ENCODE measurements at regions not wholly inside any gene's neighbourhood (a gene's known extent, or its start where the extent isn't known, plus 50 kb on each side); places are given as distances from the start of the nearest gene placed in this dataset.

DNA sequence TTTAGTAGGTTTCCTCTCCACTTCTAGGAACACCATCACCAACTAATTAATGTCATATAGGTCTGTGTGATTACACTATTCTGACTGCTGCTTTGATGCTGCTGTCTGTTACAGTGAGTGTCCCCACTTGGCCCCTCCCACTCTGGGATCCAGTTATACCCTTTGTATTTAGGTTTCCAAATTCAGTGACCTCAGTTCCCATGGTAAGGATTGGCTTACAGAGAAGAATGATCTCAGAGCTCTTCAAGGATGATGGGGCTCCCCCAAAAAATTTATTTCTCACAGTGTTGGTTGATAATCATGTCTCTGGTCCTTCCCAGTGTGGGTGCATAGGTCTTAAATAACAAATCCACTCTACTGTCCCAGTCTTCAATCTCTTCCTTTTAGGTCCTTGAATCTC, 210.0 kb upstream of the MYL2 start:
- TF ChIP-seq FOXM1 (IDR thresholded peaks at IDR 0.05; ENCODE audit: borderline replicate concordance, low read depth) (no peak), TAF1 (IDR thresholded peaks at IDR 0.05; ENCODE audit: low read depth) (no peak), EP300 (IDR thresholded peaks at IDR 0.05; ENCODE audit: borderline replicate concordance) (no peak)

All from Ishikawa (cell line).